ENCODE measurements at regions not wholly inside any gene's neighbourhood (a gene's known extent, or its start where the extent isn't known, plus 50 kb on each side); places are given as distances from the start of the nearest gene placed in this dataset.
"Not testable (repeated sequence)": the region's sequence is repeated elsewhere in the genome, so short reads cannot be mapped to it uniquely, and the experiment has no call there.

GRCh38 chr4:42824278-42824977 lies 68.1 kb upstream of the GRXCR1 start:
- DNase-seq (ENCODE audit: low spot score) = no peak

- DNase-seq (ENCODE audit: low spot score) = no peak
Observed at GRCh38 chr4:42821230-42821629, 71.3 kb upstream of the GRXCR1 start.

DNA sequence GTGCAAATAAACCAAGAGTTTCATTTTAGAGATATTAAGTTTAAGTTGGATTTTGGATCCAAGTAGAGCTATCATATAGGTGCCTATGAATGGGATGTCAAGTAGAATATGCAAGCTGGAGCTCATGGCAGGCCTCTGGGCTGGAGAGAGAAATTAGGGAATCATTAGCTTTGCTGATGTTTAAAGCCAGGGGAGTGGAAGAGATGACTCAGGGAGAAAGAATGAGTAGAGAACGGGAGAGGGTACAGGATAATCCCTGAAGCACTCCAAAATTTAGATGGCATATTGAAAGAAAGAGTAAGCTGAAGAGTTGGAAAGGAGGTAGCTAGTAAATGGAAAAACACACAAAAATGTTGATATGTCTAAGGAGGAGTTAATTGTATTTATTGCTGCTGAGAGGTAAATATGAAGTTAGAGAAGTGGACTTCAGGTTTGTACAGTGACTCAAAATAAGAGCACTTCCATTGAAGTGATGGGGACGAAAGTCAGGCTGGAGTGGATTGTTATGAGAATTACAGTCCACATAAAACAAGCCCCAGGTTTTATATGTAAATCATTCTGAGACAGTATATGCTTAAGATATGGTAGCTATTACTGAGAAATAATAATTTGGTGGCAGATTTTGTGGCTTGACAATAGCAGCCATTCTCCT lies 72.5 kb upstream of the GRXCR1 start:
- DNase-seq (ENCODE audit: low spot score) = no peak

- no peak for DNase-seq (ENCODE audit: low spot score)
Observed at GRCh38 chr4:42817913-42818312, 74.6 kb upstream of the GRXCR1 start.

GRCh38 chr4:42816880-42817400 lies 75.6 kb upstream of the GRXCR1 start:
- no peak for DNase-seq (ENCODE audit: low spot score)

DNA sequence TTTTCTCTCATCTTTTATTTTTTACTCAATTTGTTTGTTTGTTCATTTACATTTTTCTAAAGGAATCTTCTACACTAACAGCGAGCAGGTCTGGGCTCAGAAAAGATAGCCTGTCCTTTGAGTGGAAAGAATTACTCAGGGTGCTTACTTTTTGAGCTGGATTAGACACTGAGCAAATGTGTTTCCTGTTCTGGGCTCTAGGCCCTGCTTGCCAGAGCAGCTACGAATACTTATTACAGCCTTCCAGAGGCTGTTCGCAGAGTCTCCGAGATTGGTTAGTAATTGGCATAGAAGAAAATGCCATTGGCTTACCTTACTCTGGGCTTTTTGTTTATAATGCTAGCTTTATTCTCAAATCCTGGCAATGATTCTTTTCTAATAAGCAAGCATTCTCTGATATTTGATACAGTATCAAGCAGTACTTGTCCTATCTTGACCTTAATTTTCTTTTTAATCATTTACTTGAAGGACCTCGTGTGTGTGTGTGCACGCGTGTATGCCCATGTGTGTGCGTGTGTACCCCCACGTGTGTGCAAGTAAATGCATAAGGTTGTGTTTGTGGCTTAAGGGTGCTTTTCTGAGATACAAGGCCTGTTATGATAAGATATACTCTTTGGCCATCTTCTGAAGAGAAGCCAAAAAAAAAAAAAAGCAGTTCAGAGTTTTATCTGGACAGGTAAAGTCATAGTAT lies 76.2 kb upstream of the GRXCR1 start:
- no peak for DNase-seq (ENCODE audit: low spot score)

DNA sequence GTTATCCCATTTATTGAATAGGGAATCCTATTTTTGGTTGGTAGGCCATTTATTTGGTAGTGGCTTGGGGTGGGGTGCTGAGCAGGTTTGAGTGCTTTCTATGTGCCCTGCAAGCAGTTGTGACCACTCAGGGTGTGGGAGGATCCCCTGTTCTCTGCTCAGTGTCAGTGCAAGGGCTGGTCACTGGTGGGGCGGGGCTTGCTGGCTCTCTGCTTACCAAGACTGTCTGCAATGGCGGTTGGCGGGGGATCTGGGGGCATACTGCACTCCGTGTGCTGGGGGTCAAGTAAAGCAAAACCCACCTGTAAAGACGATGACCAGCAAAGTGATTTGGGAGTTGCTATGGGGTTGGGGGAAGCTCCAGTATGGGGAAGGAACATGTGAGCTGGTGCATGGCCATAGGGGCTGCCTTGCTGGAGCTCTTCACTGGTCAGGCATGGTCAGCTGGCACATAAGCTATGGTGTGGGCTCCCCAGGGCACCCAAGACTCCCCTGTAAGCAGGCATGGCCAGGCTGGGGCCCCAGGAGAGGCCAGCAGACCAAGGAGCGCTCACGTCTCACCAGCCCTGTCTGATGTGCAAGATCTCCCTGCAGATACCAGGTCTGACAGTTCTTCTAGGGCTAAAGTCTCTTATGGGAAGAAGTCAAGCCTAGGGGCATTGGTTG lies 83.0 kb upstream of the GRXCR1 start:
- DNase-seq (ENCODE audit: low spot score) = no peak

- DNase-seq (ENCODE audit: low spot score) = no peak
Observed at GRCh38 chr4:42806303-42806835, 86.1 kb upstream of the GRXCR1 start.

DNA sequence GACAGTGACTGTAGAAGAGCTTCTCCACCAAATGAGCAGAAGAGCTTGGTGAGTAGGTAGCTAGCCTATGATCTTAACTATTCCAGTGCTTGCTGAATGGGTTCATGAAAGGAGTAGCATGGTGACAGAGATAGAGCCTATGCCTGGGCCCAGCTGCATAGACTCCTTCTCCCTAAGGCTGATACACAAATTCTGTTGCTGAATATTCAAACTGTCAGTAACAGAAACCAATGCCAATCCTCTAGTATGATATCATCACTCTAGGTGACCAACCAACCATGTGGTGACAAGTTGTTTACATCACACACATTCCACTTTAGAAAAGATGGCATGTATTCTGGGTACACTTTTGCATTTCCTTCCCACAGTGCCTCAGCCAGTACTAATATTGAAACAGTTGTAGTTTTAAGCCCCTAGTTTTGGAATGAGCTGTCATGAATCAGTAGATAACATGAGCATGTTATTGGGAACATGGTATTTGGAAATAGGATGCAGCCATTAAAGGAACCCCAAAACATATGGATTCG lies 103.4 kb upstream of the GRXCR1 start:
- peak; percentile 21 for DNase-seq (ENCODE audit: low spot score)

- no peak for DNase-seq (ENCODE audit: low spot score)
Observed at GRCh38 chr4:42787079-42787463, 105.4 kb upstream of the GRXCR1 start.

DNA sequence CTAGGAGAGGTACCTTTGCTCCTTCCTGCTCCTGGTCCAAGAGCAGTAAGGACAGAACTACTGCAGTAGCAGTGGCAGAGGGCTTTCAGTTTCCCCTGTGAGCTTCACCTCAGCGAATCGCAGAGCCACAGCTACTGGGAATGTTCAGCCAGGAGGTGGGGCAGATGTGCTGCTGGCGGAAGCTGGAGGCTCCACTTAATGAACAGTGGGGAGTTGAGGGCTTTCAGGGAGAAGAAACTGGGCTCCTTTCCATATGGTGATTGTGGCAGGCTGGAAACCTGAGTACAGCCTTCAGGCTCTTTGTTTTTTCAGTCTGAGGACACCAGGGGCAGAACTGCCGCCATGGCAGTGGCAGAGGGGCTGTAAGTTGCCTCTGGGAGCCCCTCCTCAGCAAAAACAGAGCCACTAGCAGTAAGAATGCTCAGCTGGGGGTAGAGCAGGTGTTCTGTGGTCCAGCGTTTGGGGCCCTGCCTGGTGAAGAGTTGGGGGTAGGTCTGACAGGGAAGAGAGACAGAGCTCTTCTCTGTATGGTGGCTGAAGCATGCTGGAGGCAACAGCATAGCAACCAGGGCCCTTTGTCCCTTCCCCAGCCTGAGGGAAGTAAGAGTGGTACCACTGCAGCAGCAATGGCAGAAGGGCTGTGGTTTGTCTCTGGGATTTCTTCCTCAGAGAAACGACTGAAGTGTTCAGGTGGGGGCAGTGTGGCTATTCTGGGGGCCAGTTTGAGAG lies 106.0 kb upstream of the GRXCR1 start:
- DNase-seq (ENCODE audit: low spot score) = no peak

DNA sequence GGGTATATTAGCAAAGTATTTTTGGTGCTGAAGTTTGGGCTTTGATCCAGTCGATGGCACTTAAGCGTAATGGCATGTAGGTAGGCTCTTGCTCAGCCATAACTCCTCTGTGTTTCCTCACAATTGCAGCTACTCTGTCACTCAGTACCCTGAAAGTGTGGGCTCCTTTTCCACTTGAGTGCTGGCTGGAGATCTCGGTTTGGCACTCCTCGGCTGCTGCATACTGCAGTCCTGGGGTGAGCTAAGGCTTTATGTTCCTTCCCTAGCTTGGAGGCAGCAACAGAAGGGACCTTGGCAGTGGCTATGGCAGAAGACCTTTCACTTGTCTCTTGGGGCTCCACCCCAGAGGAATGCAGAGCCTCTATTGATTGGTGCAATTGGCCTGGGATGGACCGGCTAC lies 106.7 kb upstream of the GRXCR1 start:
- no peak for DNase-seq (ENCODE audit: low spot score)

- DNase-seq (ENCODE audit: low spot score) = no peak
Observed at GRCh38 chr4:42781315-42781714, 111.2 kb upstream of the GRXCR1 start.

DNA sequence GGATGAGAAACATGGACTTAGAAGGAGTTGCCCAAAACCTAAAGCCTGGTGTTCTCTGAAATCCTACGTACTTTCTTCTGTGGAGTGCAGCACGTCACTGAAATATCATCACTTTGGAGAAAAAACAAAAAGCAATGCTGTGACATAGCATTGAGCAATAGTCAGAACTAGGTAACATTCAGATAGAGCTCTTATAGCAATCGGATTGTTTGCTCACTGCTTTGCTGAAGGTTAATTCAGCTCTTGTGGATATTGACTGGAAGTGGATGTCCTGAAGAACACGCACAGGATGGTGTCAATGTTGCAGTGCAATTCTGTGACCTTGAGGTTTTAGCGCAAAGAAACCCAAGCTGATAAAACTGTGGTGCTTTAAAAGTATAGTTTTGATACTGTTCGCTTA lies 114.2 kb upstream of the GRXCR1 start:
- DNase-seq (ENCODE audit: low spot score) = no peak

- no peak for DNase-seq (ENCODE audit: low spot score)
Observed at GRCh38 chr4:42768125-42768748, 111.3 kb upstream of the ATP8A1 start.

GRCh38 chr4:42767669-42768068 lies 110.8 kb upstream of the ATP8A1 start:
- no peak for DNase-seq (ENCODE audit: low spot score)

- no peak for DNase-seq (ENCODE audit: low spot score)
Observed at GRCh38 chr4:42761804-42762203, 104.9 kb upstream of the ATP8A1 start.

GRCh38 chr4:42754965-42755364 lies 98.1 kb upstream of the ATP8A1 start:
- not testable (repeated sequence) for DNase-seq (ENCODE audit: low spot score)

DNA sequence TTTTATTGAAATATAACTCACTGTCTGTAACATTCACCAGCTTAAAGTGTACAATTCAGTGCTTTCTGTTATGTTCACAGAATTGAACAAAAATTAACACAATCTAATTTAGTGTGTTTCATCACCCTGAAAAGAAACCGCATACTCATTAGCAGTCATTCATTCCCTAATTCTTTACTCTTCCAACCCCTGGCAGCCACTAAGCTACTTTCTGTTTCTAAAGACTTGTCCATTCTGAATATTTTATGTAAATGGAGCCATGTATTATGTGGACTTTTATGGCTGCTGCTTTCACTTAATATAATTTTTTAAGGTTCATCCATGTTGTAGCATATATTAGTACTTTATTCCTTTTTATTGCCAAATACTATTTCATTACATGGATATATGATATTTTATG lies 94.7 kb upstream of the ATP8A1 start:
- DNase-seq (ENCODE audit: low spot score) = no peak

DNA sequence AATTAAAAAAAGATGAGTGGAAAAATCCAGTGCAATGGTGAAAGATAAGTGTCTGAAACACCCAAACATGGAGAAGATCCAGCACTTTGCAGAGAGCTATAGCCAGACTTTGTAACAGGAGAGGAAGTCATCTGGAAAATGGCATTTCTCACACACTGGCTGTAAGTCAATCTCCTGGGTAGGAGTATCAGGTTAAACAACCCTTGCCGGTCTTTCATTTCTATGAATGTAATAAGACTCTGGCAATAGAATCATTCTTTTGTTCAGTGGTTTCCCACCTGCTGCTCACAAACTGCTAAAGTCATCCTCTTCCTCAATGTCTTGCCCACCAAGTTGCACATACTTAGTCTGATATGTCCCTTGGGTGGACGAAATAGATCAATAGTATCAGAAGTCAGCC lies 94.0 kb upstream of the ATP8A1 start:
- no peak for DNase-seq (ENCODE audit: low spot score)

DNA sequence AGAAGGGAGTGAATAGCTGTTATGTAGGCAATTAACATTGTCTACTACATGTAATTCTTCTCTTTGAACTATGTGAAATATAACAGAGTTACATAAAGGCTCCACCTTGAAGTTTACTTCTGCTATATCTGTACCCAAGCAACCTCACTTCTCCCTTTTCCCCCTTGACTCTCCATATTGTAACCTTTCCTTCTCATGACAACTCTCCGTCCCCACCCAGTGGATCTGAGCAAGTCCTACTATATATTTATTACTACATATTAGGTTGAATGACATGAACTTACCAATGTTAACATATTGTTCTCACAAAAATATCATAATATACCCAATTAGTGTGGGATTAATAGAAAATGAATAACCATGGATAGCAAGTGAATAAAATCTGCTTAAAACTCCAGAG lies 93.2 kb upstream of the ATP8A1 start:
- DNase-seq (ENCODE audit: low spot score) = no peak

Data from activated CD4-positive, alpha-beta T cell treated with anti-CD3 and anti-CD28 coated beads, Interleukin-2, Interleukin-4, amounts not matched to agents 100 ng/mL and 50 ng/mL, durations not matched to agents 16 hours and 8 hours (primary cell).